NCI-H2196 (cell line): ENCODE measurements at regions not wholly inside any gene's neighbourhood (a gene's known extent, or its start where the extent isn't known, plus 50 kb on each side); places are given as distances from the start of the nearest gene placed in this dataset.

Experiments used
- DNase-seq: peaks from one replicate; lab custom pipeline; 2025; ENCODE audit not compliant: unreplicated experiment; lab: John Stamatoyannopoulos, UW

DNA sequence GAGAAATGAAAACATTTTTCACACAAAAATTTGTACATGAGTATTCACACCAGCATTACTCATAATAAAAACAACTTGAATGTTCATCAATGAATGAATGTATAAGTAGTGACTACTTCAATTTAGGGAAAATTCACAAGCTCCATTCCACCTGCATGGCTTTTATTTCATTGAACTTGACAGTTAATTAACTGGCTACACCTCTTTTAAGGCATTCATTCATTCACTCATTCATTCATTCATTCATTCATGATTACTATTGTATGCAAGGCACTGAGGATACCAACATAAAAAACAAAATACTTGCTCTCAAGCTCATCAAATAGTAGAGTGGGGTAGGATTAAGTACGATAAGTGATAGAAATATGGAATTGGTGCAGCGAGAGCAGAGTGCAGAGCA is 198.3 kb upstream of the DLGAP1 start:
- no peak for DNase-seq

- no peak for DNase-seq
These were observed 186.8 kb upstream of the DLGAP1 start for GRCh38 chr18:4641771-4642368.

- DNase-seq, result no peak
These were observed 185.4 kb upstream of the DLGAP1 start for GRCh38 chr18:4640349-4641012.

DNA sequence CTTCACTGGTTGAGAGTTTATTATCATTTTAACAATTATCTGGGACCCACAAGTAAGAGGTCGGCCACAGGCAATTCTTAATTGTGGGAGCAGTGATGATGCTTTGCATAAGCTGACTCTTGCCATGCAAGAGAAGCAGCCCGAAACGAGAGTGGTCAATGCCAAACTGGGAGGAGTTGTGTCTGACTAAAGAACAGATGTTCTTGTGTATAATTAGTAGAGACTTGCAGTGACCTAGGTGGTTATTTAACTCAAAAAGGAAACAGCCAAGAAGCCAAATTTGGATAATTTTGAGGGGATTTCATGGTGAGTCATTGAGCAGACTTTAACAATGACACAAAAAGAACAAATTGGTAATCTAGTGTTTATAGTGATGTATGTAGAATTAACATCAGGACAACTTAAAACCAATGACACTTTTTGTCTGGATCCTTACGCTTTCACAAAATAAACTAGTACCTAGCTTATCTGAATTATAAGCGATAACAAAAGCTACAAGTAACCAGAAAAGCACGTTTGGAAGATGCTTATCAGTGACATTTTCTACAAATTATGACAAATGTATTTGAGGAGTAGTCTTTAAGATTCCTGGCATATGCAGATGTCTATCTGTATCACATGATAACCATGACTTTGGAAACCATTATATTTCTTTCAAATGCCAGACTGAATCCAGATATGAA is 184.7 kb upstream of the DLGAP1 start:
- DNase-seq, result no peak

- no peak for DNase-seq
These were observed 183.6 kb upstream of the DLGAP1 start for GRCh38 chr18:4638680-4639079.

DNA sequence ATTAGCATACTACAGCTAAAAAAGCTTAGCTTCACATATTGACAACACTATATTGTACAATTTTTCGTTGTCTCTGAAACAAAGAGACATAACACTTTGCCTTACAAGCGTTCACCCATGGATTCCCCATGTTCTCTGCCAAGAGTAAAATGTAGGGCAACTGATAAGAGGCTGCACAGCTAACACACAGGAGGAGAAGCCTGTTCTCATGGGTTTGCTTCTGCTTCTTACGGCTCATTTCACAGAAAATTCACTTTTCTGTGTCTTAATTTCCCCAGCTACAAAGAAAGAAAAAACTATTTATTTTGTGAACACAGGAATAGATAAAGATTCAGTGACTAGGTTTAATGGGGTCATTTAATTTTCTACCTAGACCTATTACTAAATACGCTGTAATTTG is 182.8 kb upstream of the DLGAP1 start:
- DNase-seq, result no peak

DNA sequence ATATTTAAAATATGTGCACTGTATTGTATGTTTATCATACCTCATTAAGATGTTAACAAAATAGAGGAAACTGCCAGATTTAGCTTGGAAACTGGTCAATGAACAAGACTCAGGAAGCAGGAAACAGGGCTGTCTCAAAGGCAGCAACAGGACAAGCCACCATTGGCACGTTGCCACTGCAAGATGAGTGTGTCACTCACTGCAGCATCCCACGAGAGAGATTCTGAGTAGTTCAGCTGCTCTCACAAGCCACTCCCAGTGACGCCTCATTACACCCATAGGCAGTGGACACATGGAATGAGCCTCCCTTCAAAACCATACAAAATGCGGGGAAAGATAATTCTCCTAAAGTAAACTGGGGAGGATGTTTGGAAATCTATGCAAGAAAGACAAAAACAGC is 181.9 kb upstream of the DLGAP1 start:
- DNase-seq, result no peak

DNA sequence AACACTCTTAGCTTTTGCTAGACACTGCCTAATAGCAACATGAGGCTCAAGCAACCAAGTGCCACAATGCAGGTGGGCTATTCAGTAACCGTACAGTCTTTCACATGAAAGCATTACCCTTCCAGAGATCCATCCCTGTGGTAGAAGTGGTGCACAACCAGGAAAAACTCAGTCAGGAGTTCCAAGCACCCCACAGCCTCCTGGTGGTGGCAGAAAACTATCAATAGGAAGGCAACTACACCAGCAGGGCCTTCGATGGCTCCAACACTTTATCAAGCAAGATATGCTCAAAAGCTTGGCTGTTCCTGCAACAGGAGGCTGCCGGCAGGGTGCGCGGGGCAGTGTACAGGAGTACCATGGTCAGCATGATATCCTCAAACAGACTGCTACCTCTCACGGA is 176.1 kb upstream of the DLGAP1 start:
- no peak for DNase-seq

- no peak for DNase-seq
These were observed 150.1 kb upstream of the DLGAP1 start for GRCh38 chr18:4605212-4605611.

DNA sequence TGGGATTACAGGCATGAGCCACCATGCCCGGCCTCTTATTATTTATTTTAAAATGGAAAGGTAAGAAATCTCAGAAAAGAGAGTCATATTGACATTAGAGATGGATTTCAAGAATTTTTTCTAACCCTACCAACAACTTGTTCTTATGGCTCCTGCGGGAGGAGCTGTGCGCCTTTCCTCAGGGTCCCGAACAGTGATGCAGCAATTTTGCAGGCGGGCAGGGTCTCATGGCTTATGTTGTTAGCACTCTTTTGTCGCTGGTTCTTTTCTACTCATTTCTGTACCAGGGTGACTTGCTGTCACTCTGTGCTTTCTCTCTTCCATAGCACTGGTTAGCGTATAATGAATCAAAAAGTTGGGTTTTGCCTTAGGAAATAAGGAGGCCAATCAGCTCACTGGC is 148.8 kb upstream of the DLGAP1 start:
- DNase-seq, result no peak

- DNase-seq, result no peak
These were observed 144.2 kb upstream of the DLGAP1 start for GRCh38 chr18:4599312-4599711.

DNA sequence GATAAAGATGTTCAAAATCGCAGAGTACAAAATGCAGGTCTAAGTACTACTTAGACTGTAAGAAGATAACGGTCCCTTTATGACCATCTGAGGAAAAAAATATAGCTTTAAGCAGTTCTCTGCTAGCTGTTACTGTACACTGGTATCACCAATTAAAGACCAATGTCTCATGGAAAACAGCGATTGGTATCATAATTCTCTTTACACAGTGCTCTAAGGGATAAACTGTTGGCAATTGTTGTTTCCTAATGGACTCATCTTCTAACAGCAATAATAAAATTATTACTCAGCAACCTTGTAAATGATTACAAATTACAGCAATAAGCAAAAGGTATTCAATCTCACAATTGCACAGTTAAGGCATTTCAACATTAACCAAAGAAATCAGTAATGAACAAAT is 142.2 kb upstream of the DLGAP1 start:
- no peak for DNase-seq

GRCh38 chr18:4593895-4594294 is 138.8 kb upstream of the DLGAP1 start:
- no peak for DNase-seq

DNA sequence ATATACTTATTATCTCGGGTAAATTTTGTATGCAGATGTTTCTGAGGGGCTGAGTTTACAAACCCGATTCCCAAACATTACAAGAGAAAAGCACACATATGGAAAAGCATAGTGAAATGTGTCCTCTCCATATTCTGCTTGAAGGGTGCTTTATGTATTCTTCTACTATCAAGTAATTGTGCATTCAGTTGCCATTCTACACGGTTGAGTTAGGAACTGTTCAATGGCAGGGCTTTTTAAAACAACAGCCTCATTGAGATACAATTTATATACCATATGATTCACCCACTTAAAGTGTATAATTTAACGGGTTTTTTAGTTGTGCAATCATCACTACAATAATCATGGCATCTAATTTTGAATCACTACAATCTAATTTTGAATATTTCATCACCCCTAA is 138.4 kb upstream of the DLGAP1 start:
- DNase-seq, result no peak

GRCh38 chr18:4589056-4589800 is 134.1 kb upstream of the DLGAP1 start:
- no peak for DNase-seq

DNA sequence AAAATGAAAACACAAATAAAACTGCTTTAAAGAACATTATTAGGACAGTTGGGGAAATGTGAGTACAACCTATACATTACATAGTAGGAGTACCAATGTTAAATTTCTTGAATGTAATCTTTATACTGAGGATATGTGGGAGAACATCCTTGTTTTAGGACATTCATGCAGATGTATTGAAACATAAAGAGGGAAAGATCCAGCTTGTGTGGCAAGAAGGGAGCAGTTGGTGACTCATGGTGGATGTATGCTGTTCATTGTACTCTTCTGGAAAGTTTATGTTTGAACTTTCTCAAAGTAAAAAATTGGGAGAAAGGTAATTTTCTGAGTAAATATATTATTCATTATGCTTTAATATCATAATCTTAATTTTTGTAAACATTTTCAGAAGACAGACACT is 132.1 kb upstream of the DLGAP1 start:
- no peak for DNase-seq

GRCh38 chr18:4586731-4587130 is 131.6 kb upstream of the DLGAP1 start:
- DNase-seq, result no peak

DNA sequence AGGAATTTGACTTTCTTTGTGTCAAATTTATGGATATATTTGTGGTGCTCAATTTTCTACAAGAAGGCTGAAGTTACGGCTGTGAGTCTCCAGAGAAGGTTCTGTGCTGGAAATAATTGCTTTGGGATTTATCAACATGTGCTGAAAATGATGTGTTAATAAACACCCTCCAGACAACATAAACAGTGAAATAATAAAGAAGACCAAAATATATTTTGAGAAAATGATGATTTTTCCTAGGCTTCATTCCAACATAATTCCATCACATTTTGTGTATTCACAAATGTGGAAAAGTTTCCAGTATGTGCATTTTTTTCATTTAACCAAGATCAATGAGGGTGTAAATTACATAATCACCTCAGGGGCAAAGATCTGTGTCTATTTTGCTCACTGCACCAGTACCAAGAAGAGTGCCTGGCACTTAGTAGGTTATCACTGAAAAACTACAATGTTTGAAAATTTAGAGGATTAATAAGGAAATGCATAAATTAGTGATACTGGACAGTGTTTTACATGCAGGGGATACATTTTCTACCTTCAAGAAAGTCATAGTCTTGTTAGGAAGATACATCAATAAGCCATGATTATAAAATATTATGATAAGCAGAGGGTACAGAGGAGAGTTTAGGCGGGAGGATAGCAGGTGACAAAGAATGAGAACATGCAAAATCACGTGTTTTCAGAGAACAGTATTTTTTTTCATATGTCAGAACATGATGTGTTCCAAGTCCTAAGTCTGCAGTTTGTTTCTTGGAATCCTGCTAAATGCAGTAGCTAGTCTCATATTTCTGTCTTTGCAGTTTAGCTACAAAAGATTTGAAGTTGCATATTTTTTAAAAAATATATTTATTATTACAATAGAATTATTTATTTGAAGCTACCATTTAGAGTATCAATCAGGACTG is 127.6 kb upstream of the DLGAP1 start:
- no peak for DNase-seq

GRCh38 chr18:4581966-4582365 is 126.9 kb upstream of the DLGAP1 start:
- no peak for DNase-seq

DNA sequence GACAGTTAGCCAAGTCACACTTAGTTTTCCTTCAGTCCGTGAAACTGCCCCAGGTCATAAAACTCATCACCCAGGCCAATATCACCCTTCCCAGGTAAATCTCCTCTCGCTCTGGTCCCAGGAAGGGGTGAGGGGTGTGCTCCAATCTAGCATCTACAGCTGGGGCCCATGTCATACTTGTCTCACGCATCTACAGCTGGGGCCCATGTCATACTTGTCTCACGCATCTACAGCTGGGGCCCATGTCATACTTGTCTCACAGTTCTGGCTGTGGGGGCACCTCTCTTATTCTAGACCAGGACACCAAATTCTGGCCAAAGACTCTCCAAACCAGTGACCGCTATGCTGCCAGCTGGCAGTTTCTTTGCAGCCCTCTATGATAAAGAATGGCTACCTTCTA is 123.3 kb upstream of the DLGAP1 start:
- no peak for DNase-seq

DNA sequence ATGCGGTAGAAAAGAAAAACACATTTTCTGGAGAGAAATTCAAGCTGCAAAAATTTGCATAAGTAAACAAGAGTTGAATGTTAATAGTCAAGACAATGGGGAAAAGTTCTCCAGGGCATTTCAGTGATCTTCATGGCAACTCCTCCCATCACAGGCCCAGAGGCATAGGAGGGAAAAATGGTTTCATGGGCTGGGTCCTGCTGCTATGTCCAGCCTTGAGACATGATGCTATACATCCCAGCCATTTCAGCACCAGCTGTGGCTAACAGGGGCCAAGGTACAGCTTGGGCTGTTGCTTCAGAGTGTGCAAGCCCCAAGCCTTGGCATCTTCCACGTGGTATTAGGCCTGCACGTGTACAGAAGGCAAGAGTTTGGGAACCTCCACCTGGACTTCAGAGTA is 118.6 kb upstream of the DLGAP1 start:
- no peak for DNase-seq
